Mucosa of descending colon (tissue), 3 donors: ENCODE measurements at regions not wholly inside any gene's neighbourhood (a gene's known extent, or its start where the extent isn't known, plus 50 kb on each side); places are given as distances from the start of the nearest gene placed in this dataset.

Source experiments
- ATAC-seq: fragments of 200-7000 bp; cut with Tn5 transposase; one replicate; pipeline ENCODE4 v1.9.1; 2020; ENCODE audit warnings: mild to moderate bottlenecking, moderate library complexity
- DNase-seq, 3 donors: peaks; one replicate each; pipeline ENCODE4 v3.0.0-alpha.2; 2020
- H3K36me3 ChIP-seq: fragments of 200-600 bp; one replicate; pipeline ENCODE4 v1.8.0; 2021; ENCODE audit warnings: low read depth, mild to moderate bottlenecking
- H3K4me1 ChIP-seq: fragments of 200-600 bp; one replicate; pipeline ENCODE4 v1.8.0; 2021; ENCODE audit warnings: low read depth, mild to moderate bottlenecking
- H3K4me3 ChIP-seq: fragments of 200-600 bp; one replicate; pipeline ENCODE4 v1.8.0; 2021; ENCODE audit warnings: mild to moderate bottlenecking
- H3K9me3 ChIP-seq: fragments of 200-600 bp; one replicate; pipeline ENCODE4 v1.8.0; 2021; ENCODE audit warnings: mild to moderate bottlenecking
- intact Hi-C, 2 donors: fragments of 100-400 bp; cut with DNase I in 1 of 2; cut with micrococcal nuclease in 1 of 2; formaldehyde crosslinking; loops; one replicate each; pipeline versions ENCODE4 v1.11.0 to v1.11.1; 2022; cut with DNase I, micrococcal nuclease
- TF ChIP-seq, protein P1 (sequence below): fragments of 200-600 bp; IDR thresholded peaks from one replicate; pipeline ENCODE4 v1.8.0; 2022; ENCODE audit warnings: antibody characterized with exemption, mild to moderate bottlenecking
- donor health status: DM: no; HTN: no; CAD: no; lungs with moderate emphysema.
- donor health status: DM: no; HTN: no; CAD: no.
- donor health status: DM: no; HTN: yes; CAD: no.

DNA sequence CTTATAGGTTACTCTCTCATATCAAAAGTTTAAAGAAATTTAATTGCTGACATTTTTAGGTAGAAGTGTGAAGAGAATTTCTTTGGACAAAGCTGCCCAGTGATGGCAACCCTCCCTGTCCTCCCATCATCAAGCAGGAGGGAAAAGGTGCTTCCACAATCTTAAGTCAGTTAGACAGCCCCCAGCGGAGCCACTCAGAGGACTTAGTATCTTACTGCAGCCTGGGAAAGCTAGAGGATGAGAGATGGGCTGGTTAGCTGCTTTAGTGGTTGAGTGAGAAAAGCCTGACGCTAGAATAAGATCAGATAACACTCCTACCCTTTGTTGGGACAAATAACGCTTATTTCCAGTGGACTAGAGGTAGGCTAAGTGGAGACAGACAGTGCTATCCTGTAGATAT lies 227.1 kb downstream of the RFPL4B start:
- Histone ChIP-seq H3K9me3 (no peaks in the 10 kb centered on the region), H3K36me3 (no peaks in the 10 kb centered on the region), H3K4me3 (no peak overlapping the region), H3K4me1 (no peaks in the 10 kb centered on the region)
- TF ChIP-seq, protein P1, sequence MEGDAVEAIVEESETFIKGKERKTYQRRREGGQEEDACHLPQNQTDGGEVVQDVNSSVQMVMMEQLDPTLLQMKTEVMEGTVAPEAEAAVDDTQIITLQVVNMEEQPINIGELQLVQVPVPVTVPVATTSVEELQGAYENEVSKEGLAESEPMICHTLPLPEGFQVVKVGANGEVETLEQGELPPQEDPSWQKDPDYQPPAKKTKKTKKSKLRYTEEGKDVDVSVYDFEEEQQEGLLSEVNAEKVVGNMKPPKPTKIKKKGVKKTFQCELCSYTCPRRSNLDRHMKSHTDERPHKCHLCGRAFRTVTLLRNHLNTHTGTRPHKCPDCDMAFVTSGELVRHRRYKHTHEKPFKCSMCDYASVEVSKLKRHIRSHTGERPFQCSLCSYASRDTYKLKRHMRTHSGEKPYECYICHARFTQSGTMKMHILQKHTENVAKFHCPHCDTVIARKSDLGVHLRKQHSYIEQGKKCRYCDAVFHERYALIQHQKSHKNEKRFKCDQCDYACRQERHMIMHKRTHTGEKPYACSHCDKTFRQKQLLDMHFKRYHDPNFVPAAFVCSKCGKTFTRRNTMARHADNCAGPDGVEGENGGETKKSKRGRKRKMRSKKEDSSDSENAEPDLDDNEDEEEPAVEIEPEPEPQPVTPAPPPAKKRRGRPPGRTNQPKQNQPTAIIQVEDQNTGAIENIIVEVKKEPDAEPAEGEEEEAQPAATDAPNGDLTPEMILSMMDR: no peak
- ATAC-seq (no peak), DNase-seq (no peak)
- intact Hi-C loops: no loop called here

DNA sequence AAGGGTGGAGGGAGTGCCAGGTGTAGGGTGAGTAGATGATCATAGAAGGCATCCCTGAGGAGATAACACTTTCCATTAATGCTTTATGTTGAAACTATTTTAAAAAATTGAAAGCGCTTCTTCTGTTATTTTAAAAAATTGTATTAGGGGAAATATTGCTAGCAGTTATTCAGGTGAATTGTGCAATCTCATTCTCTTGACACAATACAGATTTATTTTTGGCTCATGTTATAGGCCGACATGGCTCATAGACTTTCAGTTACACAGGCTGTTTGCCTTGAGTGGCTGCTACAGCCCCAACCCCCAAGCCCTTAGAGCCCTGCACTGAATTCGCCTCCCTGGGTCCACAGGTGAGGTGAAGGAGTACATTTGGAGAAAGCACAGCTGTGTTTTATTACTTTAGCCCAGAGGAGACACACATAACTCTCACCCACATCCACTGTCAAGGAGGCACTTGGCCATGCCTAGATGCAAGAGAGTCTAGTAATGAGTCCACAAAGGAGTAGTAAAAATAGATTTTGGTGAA lies 228.2 kb downstream of the RFPL4B start:
- TF ChIP-seq, protein P1: no peak
- Histone ChIP-seq H3K9me3 (no peaks in the 10 kb centered on the region), H3K4me3 (no peak overlapping the region), H3K36me3 (no peaks in the 10 kb centered on the region), H3K4me1 (no peaks in the 10 kb centered on the region)
- no peak for ATAC-seq
- intact Hi-C loops: no loop called here
- DNase-seq: no peak

DNA sequence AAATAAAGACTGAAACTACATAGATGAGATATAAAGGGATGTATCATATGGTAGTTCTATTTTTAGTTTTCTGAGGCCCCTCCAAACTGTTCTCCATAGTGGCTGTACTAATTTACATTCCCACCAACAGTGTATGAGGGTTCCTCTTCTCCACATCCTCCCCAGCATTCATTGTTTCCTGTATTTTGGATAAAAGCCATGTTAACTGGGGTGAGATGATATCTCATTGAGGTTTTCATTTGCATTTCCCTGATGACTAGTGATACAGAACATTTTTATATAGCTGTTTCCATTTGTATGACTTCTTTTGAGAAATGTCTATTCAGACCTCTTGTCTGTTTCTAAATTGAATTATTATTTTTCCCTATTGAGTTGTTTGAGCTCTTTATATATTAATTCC lies 229.3 kb downstream of the RFPL4B start:
- H3K36me3 ChIP-seq: no peaks in the 10 kb centered on the region
- ATAC-seq (no peak), DNase-seq (no peak)
- no peak overlapping the region for H3K4me3 ChIP-seq
- TF ChIP-seq, protein P1: no peak
- H3K9me3 ChIP-seq: no peaks in the 10 kb centered on the region
- no peaks in the 10 kb centered on the region for H3K4me1 ChIP-seq
- intact Hi-C loops: no loop called here

DNA sequence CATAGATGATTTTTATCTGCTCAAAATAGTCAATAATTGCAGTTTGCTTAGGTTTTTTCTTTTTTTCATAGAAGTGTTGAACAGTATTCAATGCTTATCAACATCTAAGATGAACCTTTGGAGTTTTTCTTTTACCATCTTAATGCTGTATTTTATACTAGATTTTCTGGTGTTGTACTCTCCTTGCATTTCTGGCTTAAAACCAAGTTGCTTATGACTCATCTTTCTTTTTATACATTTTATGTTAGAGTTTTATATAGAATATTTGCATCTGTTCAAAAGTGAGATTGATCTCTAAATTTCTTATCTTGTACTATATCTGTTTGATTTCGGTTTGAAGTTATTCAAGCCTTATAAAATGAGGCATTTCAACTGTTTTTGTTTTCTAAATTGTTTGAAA lies 232.5 kb downstream of the RFPL4B start:
- TF ChIP-seq, protein P1: no peak
- Histone ChIP-seq H3K4me1 (no peaks in the 10 kb centered on the region), H3K9me3 (no peaks in the 10 kb centered on the region), H3K4me3 (no peak overlapping the region), H3K36me3 (no peaks in the 10 kb centered on the region)
- ATAC-seq (no peak), DNase-seq (no peak)
- intact Hi-C loops: no loop called here

DNA sequence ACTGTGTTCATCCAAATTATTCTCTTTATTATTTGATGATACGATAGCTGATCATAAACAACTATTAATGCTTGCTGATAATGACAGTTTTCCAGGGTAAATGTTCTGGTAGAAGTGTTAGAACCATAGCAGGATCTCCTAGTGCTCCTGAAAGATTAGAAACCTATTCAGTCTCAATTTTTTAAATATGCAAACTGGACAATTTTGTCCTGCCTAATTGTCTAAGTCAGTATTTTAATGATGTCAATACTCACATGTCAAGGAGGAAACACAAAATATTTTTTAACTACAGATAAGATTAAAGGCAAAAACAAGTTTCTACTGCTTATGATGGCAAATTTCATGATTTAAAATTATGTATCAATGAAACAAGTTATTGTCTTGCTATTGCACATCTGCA lies 233.9 kb downstream of the RFPL4B start:
- Histone ChIP-seq H3K4me1 (no peaks in the 10 kb centered on the region), H3K36me3 (no peaks in the 10 kb centered on the region), H3K4me3 (no peak overlapping the region), H3K9me3 (no peaks in the 10 kb centered on the region)
- TF ChIP-seq, protein P1: no peak
- DNase-seq: no peak
- no peak for ATAC-seq
- intact Hi-C loops: no loop called here

DNA sequence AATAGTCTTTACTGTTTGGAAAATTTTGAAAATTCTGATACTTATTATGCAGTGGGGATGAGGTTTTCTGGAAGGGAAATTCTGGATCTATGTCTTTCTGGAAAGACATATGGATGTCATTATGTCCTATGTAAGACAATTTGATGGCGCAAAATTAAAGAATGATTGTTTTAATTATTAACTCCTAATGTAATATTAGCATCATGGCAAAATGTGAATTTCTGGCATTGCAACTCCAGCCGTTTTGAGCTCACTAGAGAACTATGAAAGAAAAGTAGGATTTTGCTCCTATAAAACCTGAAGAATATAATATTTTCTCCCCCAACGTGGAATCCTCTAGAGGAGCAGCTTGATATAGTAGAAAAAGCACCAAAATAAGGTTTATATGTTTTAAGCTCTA lies 243.2 kb downstream of the RFPL4B start:
- DNase-seq (no peak), ATAC-seq (no peak)
- intact Hi-C loops: no loop called here
- H3K4me3 ChIP-seq: no peak overlapping the region
- TF ChIP-seq, protein P1: no peak
- no peaks in the 10 kb centered on the region for H3K4me1 ChIP-seq
- H3K36me3 ChIP-seq: no peaks in the 10 kb centered on the region
- H3K9me3 ChIP-seq: no peaks in the 10 kb centered on the region
